ENCODE measurements at regions not wholly inside any gene's neighbourhood (a gene's known extent, or its start where the extent isn't known, plus 50 kb on each side); places are given as distances from the start of the nearest gene placed in this dataset.
A peak's percentile ranks its signal among the peaks of the same experiment; 100 is the strongest.

DNA sequence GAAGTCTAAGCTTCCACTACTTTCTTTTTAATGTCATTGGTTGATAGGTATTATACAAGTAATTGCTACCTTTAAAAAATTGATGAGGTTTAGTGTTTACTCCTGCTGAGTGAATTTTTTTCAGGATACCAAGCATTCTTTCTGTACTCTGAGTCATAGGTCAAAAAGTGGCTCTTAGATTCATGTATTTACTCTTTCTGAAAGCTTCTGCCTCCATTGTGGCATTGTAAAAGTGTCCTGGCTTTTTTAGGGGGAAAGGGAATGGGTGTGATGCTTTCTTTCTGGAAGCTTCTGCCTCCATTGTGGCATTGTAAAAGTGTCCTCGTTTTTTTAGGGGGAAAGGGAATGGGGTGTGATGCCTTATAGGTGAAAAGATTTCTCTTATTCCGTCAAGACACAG, 286.5 kb downstream of the LPIN1 start:
- TF ChIP-seq SPI1 (IDR thresholded peaks at IDR 0.05; ENCODE audit: low read depth, low read length) (no peak), TAF1 (IDR thresholded peaks at IDR 0.05; ENCODE audit: low read depth, low read length) (no peak)
- FAIRE-seq = no peak

DNA sequence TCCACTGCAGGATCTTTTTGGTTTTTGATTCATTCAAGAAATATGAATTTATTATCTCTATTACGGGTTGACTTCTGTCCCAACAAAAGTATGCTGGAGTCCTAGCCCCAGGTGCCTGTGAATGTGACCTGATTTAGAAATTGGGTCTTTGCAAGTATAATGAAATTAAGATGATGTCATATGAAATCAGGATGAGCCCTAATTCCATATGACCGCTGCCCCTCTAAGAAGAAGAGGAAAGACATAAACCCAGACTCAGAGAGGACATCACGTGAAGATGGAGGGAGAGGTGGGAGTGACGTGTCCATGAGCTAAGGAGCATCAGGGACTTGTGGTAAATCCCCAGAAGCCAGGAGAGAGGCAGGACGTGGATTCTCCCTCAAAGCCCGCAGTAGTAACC, 287.1 kb downstream of the LPIN1 start:
- TF ChIP-seq TAF1 (IDR thresholded peaks at IDR 0.05; ENCODE audit: low read depth, low read length) (no peak), PAX5 (IDR thresholded peaks at IDR 0.05; ENCODE audit: insufficient read depth, low read length, severe bottlenecking) (no peak), POLR2A (IDR thresholded peaks at IDR 0.05; ENCODE audit: low read depth, low read length) (no peak), SPI1 (IDR thresholded peaks at IDR 0.05; ENCODE audit: low read depth, low read length) (no peak), POU2F2 (IDR thresholded peaks at IDR 0.05; ENCODE audit: low read depth, low read length) (no peak), POLR2AphosphoS5 (IDR thresholded peaks at IDR 0.05; ENCODE audit: low read depth, low read length) (no peak)
- FAIRE-seq (no peak), DNase-seq (ENCODE audit: insufficient read length, low spot score) (no peak)

More for the DNA sequence above, 286.5 kb downstream of the LPIN1 start:
- no peak for DNase-seq (ENCODE audit: insufficient read length, low spot score)

DNA sequence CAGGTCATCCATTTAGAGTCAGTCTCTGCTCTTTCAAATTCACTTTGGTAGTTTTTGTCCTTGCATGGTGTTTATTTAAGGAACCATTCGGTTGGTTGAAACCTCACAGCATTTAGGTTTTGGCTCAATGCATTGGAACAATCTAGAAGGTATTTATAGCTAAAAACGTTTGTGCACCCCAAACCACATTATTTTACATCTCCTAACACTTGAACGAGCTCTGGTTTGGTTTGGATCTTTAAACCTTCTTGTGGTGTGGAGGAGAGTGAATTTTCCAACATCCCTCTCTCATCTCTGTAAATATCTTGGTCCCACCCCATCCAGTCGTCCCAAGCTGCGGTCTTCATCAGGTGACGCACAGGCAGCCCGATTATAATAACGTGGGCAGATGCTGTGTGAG, 287.9 kb downstream of the LPIN1 start:
- TF ChIP-seq PAX5 (IDR thresholded peaks at IDR 0.05; ENCODE audit: insufficient read depth, low read length, severe bottlenecking) (no peak), POLR2A (IDR thresholded peaks at IDR 0.05; ENCODE audit: low read depth, low read length) (no peak), SPI1 (IDR thresholded peaks at IDR 0.05; ENCODE audit: low read depth, low read length) (no peak), POU2F2 (IDR thresholded peaks at IDR 0.05; ENCODE audit: low read depth, low read length) (no peak), TAF1 (IDR thresholded peaks at IDR 0.05; ENCODE audit: low read depth, low read length) (no peak), POLR2AphosphoS5 (IDR thresholded peaks at IDR 0.05; ENCODE audit: low read depth, low read length) (no peak)
- DNase-seq (ENCODE audit: insufficient read length, low spot score) (no peak), FAIRE-seq (peak; percentile 85)

DNA sequence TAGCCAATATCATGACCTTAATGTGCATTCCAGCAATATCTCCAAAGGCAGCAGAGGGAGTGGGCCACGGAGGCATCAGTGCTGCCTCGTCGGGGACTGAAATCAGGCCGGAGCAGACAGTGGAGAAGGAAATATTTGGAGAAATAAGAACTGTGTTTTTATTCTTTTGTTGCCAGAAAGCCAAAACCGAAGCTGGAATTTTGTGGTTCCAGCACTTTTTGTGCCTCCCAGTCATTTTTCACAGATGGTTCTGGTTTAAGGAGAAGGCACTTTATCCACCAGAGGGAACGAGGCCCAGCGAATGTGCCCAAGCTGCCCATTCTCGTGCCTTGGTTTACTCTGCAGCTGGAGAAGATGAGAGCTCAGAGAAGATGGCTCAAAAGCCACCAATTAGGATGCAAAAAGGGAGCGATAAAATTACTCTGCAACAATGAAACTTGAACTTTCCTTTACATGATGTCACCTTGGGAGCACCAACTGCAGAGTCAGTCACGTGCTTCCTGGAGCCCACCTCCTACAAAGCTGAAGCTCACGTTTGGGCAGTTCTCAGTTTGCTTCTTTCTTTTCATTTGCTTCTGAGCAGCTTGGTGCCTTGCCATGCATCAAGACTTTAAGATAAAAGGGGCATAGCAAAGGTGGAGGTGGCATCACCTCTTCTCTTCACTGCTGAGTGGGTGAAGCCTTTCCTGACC, 288.7 kb downstream of the LPIN1 start:
- no peak for TF ChIP-seq POLR2AphosphoS5 (IDR thresholded peaks at IDR 0.05; ENCODE audit: low read depth, low read length)
- no peak for TF ChIP-seq POLR2A (IDR thresholded peaks at IDR 0.05; ENCODE audit: low read depth, low read length)
- TF ChIP-seq POU2F2 (IDR thresholded peaks at IDR 0.05; ENCODE audit: low read depth, low read length) = no peak
- TF ChIP-seq SPI1 (IDR thresholded peaks at IDR 0.05; ENCODE audit: low read depth, low read length) = no peak
- TF ChIP-seq PAX5 (IDR thresholded peaks at IDR 0.05; ENCODE audit: insufficient read depth, low read length, severe bottlenecking) = no peak
- TF ChIP-seq TAF1 (IDR thresholded peaks at IDR 0.05; ENCODE audit: low read depth, low read length) = no peak
- DNase-seq (ENCODE audit: insufficient read length, low spot score) = no peak
- FAIRE-seq = no peak

DNA sequence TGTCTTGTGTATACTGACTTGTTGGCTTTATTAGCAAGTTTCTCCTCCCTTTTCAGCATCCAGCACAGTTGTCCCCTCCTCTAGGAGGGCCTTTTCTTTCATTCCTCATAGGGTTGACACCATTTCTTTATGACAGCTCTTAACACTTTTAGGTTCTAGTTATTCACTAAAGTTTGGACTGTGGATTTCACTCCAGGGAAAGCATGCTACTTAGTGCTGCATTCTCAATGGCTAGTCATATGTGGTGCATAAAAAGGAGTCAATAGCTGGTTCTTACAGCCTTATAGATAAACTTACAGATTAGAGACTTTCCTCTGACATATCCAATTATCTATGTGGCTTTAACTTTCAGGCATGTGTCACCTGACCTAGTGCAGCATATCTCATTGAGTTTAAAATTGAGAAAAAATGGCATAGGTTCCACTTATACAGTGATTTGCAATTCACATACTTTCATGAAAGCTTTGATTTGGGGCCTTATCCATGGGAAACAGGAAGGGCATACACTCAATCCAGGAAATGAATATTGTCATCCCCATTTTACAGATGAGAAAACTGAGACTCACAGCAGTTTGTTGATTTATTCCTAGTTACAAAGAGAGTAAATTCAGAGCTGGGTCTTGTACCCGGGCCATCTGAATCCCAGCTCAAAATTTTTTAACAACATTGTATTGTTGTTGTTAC, 289.7 kb downstream of the LPIN1 start:
- DNase-seq (ENCODE audit: insufficient read length, low spot score) = no peak
- no peak for FAIRE-seq
- no peak for TF ChIP-seq SPI1 (IDR thresholded peaks at IDR 0.05; ENCODE audit: low read depth, low read length)
- TF ChIP-seq POLR2A (IDR thresholded peaks at IDR 0.05; ENCODE audit: low read depth, low read length) = no peak
- no peak for TF ChIP-seq TAF1 (IDR thresholded peaks at IDR 0.05; ENCODE audit: low read depth, low read length)
- no peak for TF ChIP-seq PAX5 (IDR thresholded peaks at IDR 0.05; ENCODE audit: insufficient read depth, low read length, severe bottlenecking)
- no peak for TF ChIP-seq POU2F2 (IDR thresholded peaks at IDR 0.05; ENCODE audit: low read depth, low read length)
- no peak for TF ChIP-seq POLR2AphosphoS5 (IDR thresholded peaks at IDR 0.05; ENCODE audit: low read depth, low read length)

DNA sequence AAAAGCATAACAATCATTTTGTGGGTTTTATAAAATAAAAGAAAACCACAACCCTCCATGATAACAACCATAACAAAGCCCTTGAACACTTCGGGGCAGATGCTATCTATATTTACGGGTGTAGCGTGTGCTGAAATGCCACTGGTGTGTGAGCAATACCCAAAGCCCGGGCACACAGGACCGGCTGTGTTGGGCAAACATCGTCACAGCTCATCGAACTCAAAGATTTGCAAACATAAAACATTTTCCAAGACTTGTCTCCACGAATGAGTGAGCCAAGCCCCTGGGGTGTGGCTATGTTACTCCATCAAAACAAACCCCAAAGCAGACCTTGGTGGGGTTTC, 290.2 kb downstream of the LPIN1 start:
- FAIRE-seq = no peak
- TF ChIP-seq POLR2AphosphoS5 (IDR thresholded peaks at IDR 0.05; ENCODE audit: low read depth, low read length) (no peak), TAF1 (IDR thresholded peaks at IDR 0.05; ENCODE audit: low read depth, low read length) (no peak), SPI1 (IDR thresholded peaks at IDR 0.05; ENCODE audit: low read depth, low read length) (no peak), PAX5 (IDR thresholded peaks at IDR 0.05; ENCODE audit: insufficient read depth, low read length, severe bottlenecking) (no peak), POU2F2 (IDR thresholded peaks at IDR 0.05; ENCODE audit: low read depth, low read length) (no peak), POLR2A (IDR thresholded peaks at IDR 0.05; ENCODE audit: low read depth, low read length) (no peak)
- DNase-seq (ENCODE audit: insufficient read length, low spot score) = no peak

DNA sequence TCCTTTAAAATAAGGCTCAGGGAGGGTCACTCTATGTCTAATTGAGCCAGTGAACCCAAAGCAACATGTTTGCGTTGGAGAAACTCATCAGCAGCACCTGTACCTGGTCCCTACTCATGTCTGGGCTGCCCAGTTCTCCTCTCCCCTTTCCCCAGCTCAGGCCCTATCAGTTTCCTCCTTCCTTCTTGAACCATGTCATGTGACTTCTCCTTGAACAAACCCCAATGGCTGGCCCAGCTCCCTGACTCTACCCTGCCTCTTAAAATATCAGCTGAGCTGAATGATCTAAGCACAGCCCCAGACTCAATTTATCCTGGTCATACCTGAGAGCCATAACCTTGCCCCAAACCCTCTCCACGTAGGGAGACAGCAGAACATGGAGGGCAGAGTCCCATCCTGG, 290.9 kb downstream of the LPIN1 start:
- no peak for DNase-seq (ENCODE audit: insufficient read length, low spot score)
- no peak for TF ChIP-seq SPI1 (IDR thresholded peaks at IDR 0.05; ENCODE audit: low read depth, low read length)
- no peak for TF ChIP-seq POU2F2 (IDR thresholded peaks at IDR 0.05; ENCODE audit: low read depth, low read length)
- no peak for TF ChIP-seq PAX5 (IDR thresholded peaks at IDR 0.05; ENCODE audit: insufficient read depth, low read length, severe bottlenecking)
- no peak for TF ChIP-seq TAF1 (IDR thresholded peaks at IDR 0.05; ENCODE audit: low read depth, low read length)
- no peak for TF ChIP-seq POLR2AphosphoS5 (IDR thresholded peaks at IDR 0.05; ENCODE audit: low read depth, low read length)
- no peak for FAIRE-seq

DNA sequence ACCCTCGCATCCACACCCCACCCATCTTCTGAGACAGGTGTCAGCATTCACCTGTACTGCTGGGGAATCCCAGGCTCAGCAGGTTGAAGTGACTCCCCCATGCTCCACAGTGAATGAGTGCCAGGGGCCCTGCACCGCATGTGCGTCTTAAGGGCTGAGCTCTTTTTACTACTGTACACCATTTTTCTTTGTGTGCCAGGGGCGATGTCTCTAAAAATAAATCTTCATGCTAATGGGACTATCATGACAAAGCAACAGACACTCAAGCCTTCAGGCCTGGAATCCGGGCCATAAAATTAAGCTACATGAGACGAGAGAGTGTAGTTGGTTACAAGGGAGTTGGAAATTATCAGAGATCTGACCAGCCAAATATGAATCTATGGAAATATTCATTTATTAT, 294.8 kb downstream of the LPIN1 start:
- TF ChIP-seq TAF1 (IDR thresholded peaks at IDR 0.05; ENCODE audit: low read depth, low read length) (no peak), POLR2AphosphoS5 (IDR thresholded peaks at IDR 0.05; ENCODE audit: low read depth, low read length) (no peak), PAX5 (IDR thresholded peaks at IDR 0.05; ENCODE audit: insufficient read depth, low read length, severe bottlenecking) (no peak), POU2F2 (IDR thresholded peaks at IDR 0.05; ENCODE audit: low read depth, low read length) (no peak), POLR2A (IDR thresholded peaks at IDR 0.05; ENCODE audit: low read depth, low read length) (no peak), SPI1 (IDR thresholded peaks at IDR 0.05; ENCODE audit: low read depth, low read length) (no peak)
- no peak for DNase-seq (ENCODE audit: insufficient read length, low spot score)
- FAIRE-seq = no peak

DNA sequence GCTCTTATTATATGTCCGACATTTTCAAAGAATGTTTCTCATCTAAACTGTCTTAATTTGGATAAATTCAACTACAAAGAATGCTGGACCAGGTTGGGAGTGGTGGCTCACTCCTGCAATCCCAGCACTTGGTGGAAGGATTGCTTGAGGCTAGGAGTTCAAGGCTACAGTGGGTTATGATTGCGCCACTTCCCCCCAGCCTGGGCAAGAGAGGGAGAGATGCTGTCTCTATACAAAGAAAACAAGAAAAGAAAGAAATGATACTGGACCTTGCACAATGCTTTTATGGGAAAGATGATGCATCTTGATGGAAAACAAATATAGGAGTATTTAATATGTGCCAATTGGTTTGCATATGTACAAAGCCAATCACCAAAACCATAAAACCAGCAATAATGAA, 296.7 kb downstream of the LPIN1 start:
- DNase-seq (ENCODE audit: insufficient read length, low spot score) (no peak), FAIRE-seq (no peak)
- TF ChIP-seq POLR2A (IDR thresholded peaks at IDR 0.05; ENCODE audit: low read depth, low read length) = no peak
- no peak for TF ChIP-seq POLR2AphosphoS5 (IDR thresholded peaks at IDR 0.05; ENCODE audit: low read depth, low read length)
- TF ChIP-seq PAX5 (IDR thresholded peaks at IDR 0.05; ENCODE audit: insufficient read depth, low read length, severe bottlenecking) = no peak
- TF ChIP-seq TAF1 (IDR thresholded peaks at IDR 0.05; ENCODE audit: low read depth, low read length) = no peak
- no peak for TF ChIP-seq POU2F2 (IDR thresholded peaks at IDR 0.05; ENCODE audit: low read depth, low read length)
- no peak for TF ChIP-seq SPI1 (IDR thresholded peaks at IDR 0.05; ENCODE audit: low read depth, low read length)
